Thymus (tissue), 11 donors: ENCODE measurements at regions not wholly inside any gene's neighbourhood (a gene's known extent, or its start where the extent isn't known, plus 50 kb on each side); places are given as distances from the start of the nearest gene placed in this dataset.

Experiments
- DNase-seq, 9 donors: peaks; one replicate each; pipeline ENCODE4 v3.0.0-alpha.2; 2013; ENCODE audit warnings: low spot score in 9 of 9, low read depth in 6 of 9, missing footprints in 1 of 9
- H3K27ac ChIP-seq, 2 donors: one replicate each; pipeline ENCODE4 v1.5.1; 2013; ENCODE audit warnings: control low read depth in 1 of 2, low read depth in 1 of 2, low read length in 1 of 2, mild to moderate bottlenecking in 1 of 2, moderate library complexity in 1 of 2
- H3K27me3 ChIP-seq, 2 donors: one replicate each; pipeline ENCODE4 v1.5.1; 2013; ENCODE audit warnings: low read length in 1 of 2; ENCODE audit not compliant: control insufficient read depth in 2 of 2, insufficient read depth in 1 of 2
- H3K36me3 ChIP-seq, 2 donors: one replicate each; pipeline ENCODE4 v1.5.1; 2013; ENCODE audit warnings: low read length in 1 of 2, mild to moderate bottlenecking in 1 of 2, moderate library complexity in 1 of 2; ENCODE audit not compliant: control insufficient read depth in 2 of 2, insufficient read depth in 2 of 2
- H3K4me1 ChIP-seq, 2 donors: one replicate each; pipeline ENCODE4 v1.5.1; 2013; ENCODE audit warnings: low read length in 2 of 2; ENCODE audit not compliant: control insufficient read depth in 2 of 2, insufficient read depth in 2 of 2
- H3K4me3 ChIP-seq, 2 donors: one replicate each; pipeline ENCODE4 v1.5.1; 2013; ENCODE audit warnings: low read length in 2 of 2, control low read depth in 1 of 2, mild to moderate bottlenecking in 1 of 2
- H3K9me3 ChIP-seq, 2 donors: one replicate each; pipeline ENCODE4 v1.5.1; 2013; ENCODE audit warnings: low read length in 1 of 2, mild to moderate bottlenecking in 1 of 2; ENCODE audit not compliant: control insufficient read depth in 2 of 2, insufficient read depth in 1 of 2
- WGBS: extraction: QIAGEN DNeasy Blood & Tissue Kit; methylation state at CpG from one replicate; pipeline ENCODE4 v1.1.7; 2013; 5-methylcytosine and 5-hydroxymethylcytosine counted together
- donor health status: healthy.

DNA sequence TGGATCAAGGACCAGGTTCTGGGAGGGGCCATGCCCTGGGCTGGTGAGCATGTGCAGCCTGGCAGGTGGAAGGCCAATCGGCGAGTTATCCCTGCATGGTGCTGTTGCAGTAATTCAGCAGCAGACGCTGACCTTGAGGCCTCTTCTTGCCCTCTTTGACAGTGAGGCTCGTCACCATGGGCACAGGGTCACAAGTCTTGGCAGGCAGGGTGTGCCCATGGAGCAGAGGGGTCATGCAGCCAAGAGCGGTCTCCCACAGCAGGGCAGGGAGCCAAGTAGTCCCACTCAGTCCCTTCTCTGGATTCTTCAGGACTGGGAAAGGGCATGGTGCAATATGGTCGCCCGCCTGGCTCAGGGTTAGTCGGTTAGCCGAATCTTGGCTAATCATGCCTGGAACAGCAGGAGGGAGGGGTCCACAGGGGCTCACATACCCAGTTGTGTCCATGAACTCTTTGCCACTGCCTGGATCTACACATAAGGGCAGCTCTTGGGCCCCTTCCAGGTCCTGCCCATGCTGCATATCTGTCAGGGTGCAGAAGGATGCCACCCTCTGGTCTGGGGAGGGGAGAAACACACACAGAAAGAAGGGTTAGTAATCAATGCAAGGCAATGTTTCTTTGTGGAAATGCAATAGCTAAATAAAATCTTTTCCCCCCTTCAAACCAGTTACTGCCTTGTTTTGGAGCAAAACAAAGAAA, 226.8 kb downstream of the SIPA1L2 start:
- H3K4me1 ChIP-seq = no peaks in the 10 kb centered on the region
- 96% methylated on average over 9 of the region's 9 CpGs for WGBS
- DNase-seq = no peak
- H3K27me3 ChIP-seq = no peaks in the 10 kb centered on the region
- H3K36me3 ChIP-seq = no peaks in the 10 kb centered on the region
- no peaks in the 10 kb centered on the region for H3K9me3 ChIP-seq
- no peak overlapping the region for H3K4me3 ChIP-seq
- H3K27ac ChIP-seq = no peak overlapping the region

DNA sequence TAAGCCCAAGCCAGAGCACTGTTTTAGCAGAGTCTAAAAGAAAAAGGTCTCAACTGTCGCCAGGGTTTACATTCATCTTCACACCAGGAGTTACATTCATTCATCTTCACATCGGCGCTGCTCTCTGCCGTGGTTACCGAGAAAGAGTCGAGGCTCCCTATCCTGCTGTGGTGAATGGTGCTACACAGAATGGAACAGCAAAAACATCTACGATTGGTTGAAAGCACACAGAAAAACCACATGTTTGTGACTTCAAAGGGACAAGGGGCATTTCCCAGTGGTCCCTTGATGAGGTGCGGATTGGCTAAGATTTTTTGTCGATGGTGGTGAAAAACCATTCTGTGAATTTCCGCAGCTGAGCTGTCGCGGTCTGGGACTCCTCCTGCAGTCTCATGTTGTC, 231.1 kb downstream of the SIPA1L2 start:
- Histone ChIP-seq H3K4me3 (no peak overlapping the region), H3K9me3 (no peaks in the 10 kb centered on the region), H3K27me3 (no peaks in the 10 kb centered on the region), H3K4me1 (no peaks in the 10 kb centered on the region), H3K36me3 (no peaks in the 10 kb centered on the region), H3K27ac (no peak overlapping the region)
- DNase-seq = no peak
- WGBS = 97% methylated on average over 12 of the region's 12 CpGs

DNA sequence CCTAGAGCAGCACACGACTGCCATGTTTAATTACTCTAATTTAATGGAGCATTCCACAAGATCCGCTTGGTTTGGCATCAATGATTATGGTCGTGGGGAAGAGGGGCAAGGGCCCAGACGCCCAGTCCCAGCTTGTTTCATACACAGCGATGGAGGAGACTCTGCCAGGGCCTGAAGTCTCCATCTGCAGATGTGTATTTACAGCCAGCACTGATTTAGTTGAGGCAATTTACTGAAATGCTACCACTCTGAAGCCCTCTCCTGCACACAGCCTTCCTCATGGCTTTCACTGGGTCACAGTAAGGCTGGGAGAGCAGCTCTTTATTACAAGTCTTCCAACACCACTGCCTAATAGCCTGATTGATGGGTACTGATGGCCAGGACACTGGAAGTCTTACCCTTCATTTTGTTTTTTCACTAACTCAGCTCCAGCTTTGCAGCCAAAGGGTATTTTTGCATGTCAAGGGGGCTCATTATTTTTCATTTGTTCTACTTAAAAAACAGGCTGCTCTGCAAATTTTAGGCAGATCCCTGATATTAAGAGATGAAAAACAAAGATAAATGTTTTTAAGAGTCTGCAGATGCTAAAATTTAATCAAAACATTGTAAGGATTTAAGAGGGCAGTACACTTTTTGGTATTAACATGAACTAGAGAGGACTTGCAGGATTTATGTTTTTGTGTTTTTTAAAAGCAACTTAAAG, 236.3 kb downstream of the SIPA1L2 start:
- H3K9me3 ChIP-seq = no peaks in the 10 kb centered on the region
- no peak overlapping the region for H3K27ac ChIP-seq
- H3K27me3 ChIP-seq = peaks cover 0 to 8% of the 10 kb centered on the region in 2 donors
- 78% methylated on average over 5 of the region's 5 CpGs for WGBS
- no peaks in the 10 kb centered on the region for H3K4me1 ChIP-seq
- no peak for DNase-seq
- no peaks in the 10 kb centered on the region for H3K36me3 ChIP-seq
- H3K4me3 ChIP-seq = no peak overlapping the region

DNA sequence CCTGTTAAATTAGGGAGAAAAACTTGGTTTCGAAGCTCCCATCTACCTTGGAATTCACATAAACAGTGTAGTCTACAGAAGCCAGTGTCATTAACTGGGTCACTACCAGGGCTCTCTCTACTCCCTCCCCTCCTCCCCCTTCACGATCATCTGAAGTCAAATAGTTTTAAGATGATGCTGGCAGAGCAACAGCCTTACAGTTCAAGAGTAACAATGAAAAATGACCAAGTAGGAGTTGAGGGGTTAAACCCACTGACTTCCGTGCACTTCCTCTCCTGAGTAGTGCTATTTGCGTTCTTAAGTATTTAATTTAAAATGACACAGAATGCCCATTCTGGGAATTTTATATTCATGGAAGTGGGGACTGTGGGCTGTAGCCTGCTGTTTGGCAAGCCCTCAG, 236.9 kb downstream of the SIPA1L2 start:
- H3K27ac ChIP-seq = no peak overlapping the region
- 62% methylated on average over 4 of the region's 4 CpGs for WGBS

DNA sequence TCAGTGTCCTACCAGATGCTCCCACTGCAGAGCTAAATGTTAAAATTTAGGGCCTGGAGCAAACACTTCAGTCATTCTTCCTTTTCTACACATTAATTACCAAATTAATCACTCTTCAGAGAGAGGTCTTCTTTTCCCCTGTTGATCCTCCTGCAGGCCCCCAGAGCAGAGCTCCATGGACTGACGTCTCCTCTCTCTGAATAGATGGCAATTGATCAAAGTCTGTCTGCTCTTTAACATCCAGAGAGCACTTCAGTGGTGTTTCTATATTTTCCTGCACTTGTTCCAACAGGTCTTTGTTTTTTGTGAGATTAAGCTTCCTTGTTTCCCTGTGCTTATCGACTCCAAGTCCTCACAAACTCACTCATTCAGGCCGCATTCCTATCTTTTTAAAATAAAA, 239.3 kb downstream of the SIPA1L2 start:
- no peaks in the 10 kb centered on the region for H3K9me3 ChIP-seq
- H3K27me3 ChIP-seq = peaks cover 0 to 8% of the 10 kb centered on the region in 2 donors
- 90% methylated on average over 3 of the region's 3 CpGs for WGBS
- H3K4me1 ChIP-seq = no peaks in the 10 kb centered on the region
- H3K4me3 ChIP-seq = no peak overlapping the region
- no peak for DNase-seq
- no peak overlapping the region for H3K27ac ChIP-seq
- no peaks in the 10 kb centered on the region for H3K36me3 ChIP-seq

More for the DNA sequence above, 236.9 kb downstream of the SIPA1L2 start:
- H3K36me3 ChIP-seq = no peaks in the 10 kb centered on the region
- no peak overlapping the region for H3K4me3 ChIP-seq
- DNase-seq = no peak
- peaks cover 0 to 8% of the 10 kb centered on the region in 2 donors for H3K27me3 ChIP-seq
- H3K4me1 ChIP-seq = no peaks in the 10 kb centered on the region
- no peaks in the 10 kb centered on the region for H3K9me3 ChIP-seq

DNA sequence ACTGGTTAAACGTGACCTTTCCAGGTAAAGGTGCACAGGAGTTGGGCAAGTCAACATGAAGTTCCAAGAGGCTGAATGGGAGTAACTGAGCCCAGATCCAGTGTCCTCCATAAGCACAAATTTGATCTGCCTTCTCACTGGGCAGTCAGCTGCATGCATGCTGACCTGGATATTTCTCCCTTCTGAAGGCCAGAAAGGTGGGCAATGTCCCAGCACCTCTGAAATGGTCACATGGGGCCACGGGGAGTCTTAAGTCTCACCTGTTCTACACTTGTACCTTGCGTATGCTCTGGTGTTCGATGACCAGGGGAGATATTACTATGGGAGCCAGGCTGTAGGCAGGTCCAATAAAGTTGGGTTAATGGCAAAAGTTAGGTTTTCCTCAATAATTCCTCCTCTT, 240.2 kb downstream of the SIPA1L2 start:
- H3K27ac ChIP-seq = no peak overlapping the region

DNA sequence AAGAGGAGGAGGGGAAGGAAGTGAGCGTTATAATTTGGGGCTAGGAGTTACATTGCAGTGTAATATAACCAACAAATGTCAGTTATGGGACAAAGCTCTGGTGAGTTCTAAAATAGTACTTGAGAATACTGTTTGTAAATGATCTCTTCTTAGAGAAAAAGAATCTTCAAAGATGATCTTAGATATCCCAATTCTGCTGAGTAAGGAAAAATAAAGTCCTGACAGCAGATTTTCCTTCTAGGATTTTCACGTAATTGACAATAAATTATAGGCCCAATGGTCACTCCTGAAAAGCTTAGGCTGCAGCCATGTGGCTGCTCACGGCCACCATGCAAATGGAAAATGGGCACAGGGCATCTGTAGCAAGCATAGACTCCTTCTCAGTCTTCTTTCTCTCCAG, 241.6 kb downstream of the SIPA1L2 start:
- Histone ChIP-seq H3K4me1 (no peaks in the 10 kb centered on the region), H3K4me3 (no peak overlapping the region), H3K27ac (no peak overlapping the region), H3K9me3 (no peaks in the 10 kb centered on the region), H3K27me3 (peaks cover 0 to 5% of the 10 kb centered on the region in 2 donors), H3K36me3 (no peaks in the 10 kb centered on the region)
- WGBS = 89% methylated on average over 3 of the region's 3 CpGs
- DNase-seq = no peak

More for the DNA sequence above, 240.2 kb downstream of the SIPA1L2 start:
- H3K4me3 ChIP-seq = no peak overlapping the region
- no peaks in the 10 kb centered on the region for H3K9me3 ChIP-seq
- 96% methylated on average over 4 of the region's 4 CpGs for WGBS
- no peaks in the 10 kb centered on the region for H3K36me3 ChIP-seq
- H3K4me1 ChIP-seq = no peaks in the 10 kb centered on the region
- DNase-seq = no peak
- peaks cover 0 to 8% of the 10 kb centered on the region in 2 donors for H3K27me3 ChIP-seq

DNA sequence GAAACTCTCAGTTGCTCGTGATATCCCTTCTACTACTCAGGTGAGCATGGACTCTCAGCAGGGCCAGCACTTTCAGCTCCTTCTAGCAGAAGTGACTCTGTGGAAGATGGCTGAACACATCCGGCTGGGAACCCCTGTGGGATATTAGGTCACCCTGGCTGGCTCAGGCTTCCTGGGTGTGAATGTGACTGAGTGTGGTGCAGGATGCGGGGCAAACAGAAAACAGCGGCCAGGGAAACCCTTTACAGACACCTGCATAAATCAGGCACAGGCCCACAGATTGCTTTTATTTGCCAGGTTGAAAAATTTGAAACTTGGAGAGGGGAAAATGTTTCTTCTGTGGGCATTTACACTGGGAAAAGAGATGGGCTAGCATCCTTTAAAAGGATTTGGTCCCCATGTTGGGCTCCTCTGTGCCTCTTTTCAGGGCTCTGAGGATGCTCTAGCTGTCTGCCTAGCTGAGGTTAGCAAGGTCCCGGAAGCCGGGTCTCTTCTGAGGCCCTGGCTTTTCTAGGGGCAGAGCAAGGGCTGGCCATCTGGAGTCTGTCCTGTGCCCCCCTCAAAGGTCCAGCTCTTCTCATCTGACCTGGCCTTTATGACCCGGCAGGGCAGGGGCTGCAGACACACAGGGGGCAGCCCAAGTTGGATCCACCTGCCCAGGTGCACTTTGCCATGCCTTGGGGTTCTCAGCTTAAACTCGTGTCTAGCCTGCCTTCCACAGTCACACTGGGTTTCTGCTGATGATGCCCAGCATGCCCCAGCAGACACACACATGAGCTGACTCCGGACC, 243.0 kb downstream of the SIPA1L2 start:
- Histone ChIP-seq H3K36me3 (no peaks in the 10 kb centered on the region), H3K27ac (no peak overlapping the region), H3K4me3 (no peak overlapping the region), H3K27me3 (peaks cover 0 to 2% of the 10 kb centered on the region in 2 donors), H3K9me3 (no peaks in the 10 kb centered on the region), H3K4me1 (no peaks in the 10 kb centered on the region)
- DNase-seq = no peak
- WGBS = 95% methylated on average over 9 of the region's 9 CpGs

DNA sequence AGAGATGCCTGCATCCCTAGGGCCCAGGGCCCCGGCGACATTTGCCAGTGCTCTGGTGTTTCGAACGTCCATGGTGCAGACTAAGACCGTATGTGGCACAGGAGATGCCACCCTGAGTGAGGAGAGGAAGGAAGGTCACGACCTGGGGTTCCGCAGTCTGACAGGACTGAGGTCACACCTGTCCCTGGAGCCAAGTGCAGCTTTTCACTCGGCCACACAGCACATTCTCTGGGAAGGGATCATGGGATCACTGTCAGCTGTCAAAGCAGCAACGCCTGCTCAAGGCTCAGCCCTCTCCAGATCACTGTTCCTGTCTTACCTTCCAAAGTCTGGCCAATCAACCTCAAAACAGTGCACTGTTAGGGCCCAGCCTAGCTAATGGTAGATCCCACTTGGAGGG, 243.6 kb downstream of the SIPA1L2 start:
- WGBS = 95% methylated on average over 9 of the region's 9 CpGs

More for the DNA sequence above, 243.6 kb downstream of the SIPA1L2 start:
- Histone ChIP-seq H3K27me3 (peaks cover 0 to 2% of the 10 kb centered on the region in 2 donors), H3K4me1 (no peaks in the 10 kb centered on the region), H3K9me3 (no peaks in the 10 kb centered on the region), H3K36me3 (no peaks in the 10 kb centered on the region), H3K27ac (no peak overlapping the region), H3K4me3 (no peak overlapping the region)
- DNase-seq = no peak
